ENCODE measurements at regions not wholly inside any gene's neighbourhood (a gene's known extent, or its start where the extent isn't known, plus 50 kb on each side); places are given as distances from the start of the nearest gene placed in this dataset.

GRCh38 chr9:106156465-106156864 is 462.1 kb downstream of the TMEM38B start:
- TF ChIP-seq, protein P1, sequence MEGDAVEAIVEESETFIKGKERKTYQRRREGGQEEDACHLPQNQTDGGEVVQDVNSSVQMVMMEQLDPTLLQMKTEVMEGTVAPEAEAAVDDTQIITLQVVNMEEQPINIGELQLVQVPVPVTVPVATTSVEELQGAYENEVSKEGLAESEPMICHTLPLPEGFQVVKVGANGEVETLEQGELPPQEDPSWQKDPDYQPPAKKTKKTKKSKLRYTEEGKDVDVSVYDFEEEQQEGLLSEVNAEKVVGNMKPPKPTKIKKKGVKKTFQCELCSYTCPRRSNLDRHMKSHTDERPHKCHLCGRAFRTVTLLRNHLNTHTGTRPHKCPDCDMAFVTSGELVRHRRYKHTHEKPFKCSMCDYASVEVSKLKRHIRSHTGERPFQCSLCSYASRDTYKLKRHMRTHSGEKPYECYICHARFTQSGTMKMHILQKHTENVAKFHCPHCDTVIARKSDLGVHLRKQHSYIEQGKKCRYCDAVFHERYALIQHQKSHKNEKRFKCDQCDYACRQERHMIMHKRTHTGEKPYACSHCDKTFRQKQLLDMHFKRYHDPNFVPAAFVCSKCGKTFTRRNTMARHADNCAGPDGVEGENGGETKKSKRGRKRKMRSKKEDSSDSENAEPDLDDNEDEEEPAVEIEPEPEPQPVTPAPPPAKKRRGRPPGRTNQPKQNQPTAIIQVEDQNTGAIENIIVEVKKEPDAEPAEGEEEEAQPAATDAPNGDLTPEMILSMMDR (IDR thresholded peaks at IDR 0.05; ENCODE audit: low read depth, low read length) = no peak
- TF ChIP-seq POLR2A (IDR thresholded peaks at IDR 0.05; ENCODE audit: extremely low read depth, insufficient read length) (no peak), MAX (IDR thresholded peaks at IDR 0.05; ENCODE audit: low read depth, low read length) (no peak)

All from NB4 (cell line).